HL-60 (cell line): ENCODE measurements at regions not wholly inside any gene's neighbourhood (a gene's known extent, or its start where the extent isn't known, plus 50 kb on each side); places are given as distances from the start of the nearest gene placed in this dataset.

ENCODE experiments used
- DNase-seq, 2 experiments: peaks; one replicate each; pipeline ENCODE4 v3.0.0-alpha.2; 2010 to 2020; ENCODE audit warnings: low read depth in 1 of 2, low spot score in 1 of 2
- H3K27ac ChIP-seq: fragments of 250-450 bp; sonication (Bioruptor Pico); replicated peaks from 2 replicates; pipeline ENCODE4 v1.5.1; 2020; ENCODE audit warnings: mild to moderate bottlenecking, moderate library complexity
- H3K27me3 ChIP-seq: fragments of 250-450 bp; sonication (Bioruptor Pico); 2 replicates; pipeline ENCODE4 v1.5.1; 2021; ENCODE audit warnings: mild to moderate bottlenecking, moderate library complexity; ENCODE audit not compliant: insufficient read depth, poor library complexity, severe bottlenecking
- H3K4me3 ChIP-seq: replicated peaks from 2 replicates; pipeline ENCODE4 v1.5.1; 2011; ENCODE audit warnings: mild to moderate bottlenecking, control low read depth, low read length; ENCODE audit not compliant: insufficient read depth
- GABPA ChIP-seq: IDR thresholded peaks from 2 replicates; pipeline ENCODE4 v1.6.1; 2012; ENCODE audit warnings: low read depth
- POLR2AphosphoS5 ChIP-seq: IDR thresholded peaks from 2 replicates; pipeline ENCODE4 v1.6.1; 2012; ENCODE audit warnings: low read depth
- SPI1 ChIP-seq: IDR thresholded peaks from 2 replicates; pipeline ENCODE4 v1.6.1; 2012; ENCODE audit warnings: low read depth, mild to moderate bottlenecking, borderline replicate concordance
- TF ChIP-seq, protein P1 (sequence below): IDR thresholded peaks from 2 replicates; pipeline ENCODE4 v1.6.1; 2012; ENCODE audit warnings: low read depth; ENCODE audit not compliant: insufficient replicate concordance
- TF ChIP-seq, protein P2 (sequence below): IDR thresholded peaks from one replicate; pipeline ENCODE4 v1.5.1; 2011; ENCODE audit warnings: low read length, control low read depth, inconsistent platforms; ENCODE audit not compliant: insufficient read depth

DNA sequence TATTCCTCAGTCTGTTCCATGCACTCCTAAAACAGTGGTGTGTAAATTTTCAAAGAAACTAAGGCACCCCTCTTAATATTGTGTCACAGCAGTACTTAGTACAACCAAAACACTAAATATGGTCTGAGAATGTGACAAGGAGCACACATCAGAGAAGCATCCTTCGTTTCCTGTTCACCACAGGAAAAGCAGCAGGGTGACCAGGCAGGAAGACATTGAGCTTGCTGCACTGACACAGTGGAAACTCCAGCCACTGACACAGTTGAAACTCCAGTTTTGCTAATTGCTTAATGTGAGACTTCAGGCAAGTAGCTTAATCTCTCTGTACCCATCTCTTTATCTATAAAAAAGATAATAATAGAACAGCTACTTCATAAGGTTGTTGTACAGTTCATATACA lies 353.0 kb upstream of the RORA start:
- DNase-seq: no peak
- TF ChIP-seq GABPA: no peak
- TF ChIP-seq, protein P1, sequence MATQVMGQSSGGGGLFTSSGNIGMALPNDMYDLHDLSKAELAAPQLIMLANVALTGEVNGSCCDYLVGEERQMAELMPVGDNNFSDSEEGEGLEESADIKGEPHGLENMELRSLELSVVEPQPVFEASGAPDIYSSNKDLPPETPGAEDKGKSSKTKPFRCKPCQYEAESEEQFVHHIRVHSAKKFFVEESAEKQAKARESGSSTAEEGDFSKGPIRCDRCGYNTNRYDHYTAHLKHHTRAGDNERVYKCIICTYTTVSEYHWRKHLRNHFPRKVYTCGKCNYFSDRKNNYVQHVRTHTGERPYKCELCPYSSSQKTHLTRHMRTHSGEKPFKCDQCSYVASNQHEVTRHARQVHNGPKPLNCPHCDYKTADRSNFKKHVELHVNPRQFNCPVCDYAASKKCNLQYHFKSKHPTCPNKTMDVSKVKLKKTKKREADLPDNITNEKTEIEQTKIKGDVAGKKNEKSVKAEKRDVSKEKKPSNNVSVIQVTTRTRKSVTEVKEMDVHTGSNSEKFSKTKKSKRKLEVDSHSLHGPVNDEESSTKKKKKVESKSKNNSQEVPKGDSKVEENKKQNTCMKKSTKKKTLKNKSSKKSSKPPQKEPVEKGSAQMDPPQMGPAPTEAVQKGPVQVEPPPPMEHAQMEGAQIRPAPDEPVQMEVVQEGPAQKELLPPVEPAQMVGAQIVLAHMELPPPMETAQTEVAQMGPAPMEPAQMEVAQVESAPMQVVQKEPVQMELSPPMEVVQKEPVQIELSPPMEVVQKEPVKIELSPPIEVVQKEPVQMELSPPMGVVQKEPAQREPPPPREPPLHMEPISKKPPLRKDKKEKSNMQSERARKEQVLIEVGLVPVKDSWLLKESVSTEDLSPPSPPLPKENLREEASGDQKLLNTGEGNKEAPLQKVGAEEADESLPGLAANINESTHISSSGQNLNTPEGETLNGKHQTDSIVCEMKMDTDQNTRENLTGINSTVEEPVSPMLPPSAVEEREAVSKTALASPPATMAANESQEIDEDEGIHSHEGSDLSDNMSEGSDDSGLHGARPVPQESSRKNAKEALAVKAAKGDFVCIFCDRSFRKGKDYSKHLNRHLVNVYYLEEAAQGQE: no peak
- no peak for TF ChIP-seq POLR2AphosphoS5
- TF ChIP-seq SPI1: no peak
- TF ChIP-seq, protein P2, sequence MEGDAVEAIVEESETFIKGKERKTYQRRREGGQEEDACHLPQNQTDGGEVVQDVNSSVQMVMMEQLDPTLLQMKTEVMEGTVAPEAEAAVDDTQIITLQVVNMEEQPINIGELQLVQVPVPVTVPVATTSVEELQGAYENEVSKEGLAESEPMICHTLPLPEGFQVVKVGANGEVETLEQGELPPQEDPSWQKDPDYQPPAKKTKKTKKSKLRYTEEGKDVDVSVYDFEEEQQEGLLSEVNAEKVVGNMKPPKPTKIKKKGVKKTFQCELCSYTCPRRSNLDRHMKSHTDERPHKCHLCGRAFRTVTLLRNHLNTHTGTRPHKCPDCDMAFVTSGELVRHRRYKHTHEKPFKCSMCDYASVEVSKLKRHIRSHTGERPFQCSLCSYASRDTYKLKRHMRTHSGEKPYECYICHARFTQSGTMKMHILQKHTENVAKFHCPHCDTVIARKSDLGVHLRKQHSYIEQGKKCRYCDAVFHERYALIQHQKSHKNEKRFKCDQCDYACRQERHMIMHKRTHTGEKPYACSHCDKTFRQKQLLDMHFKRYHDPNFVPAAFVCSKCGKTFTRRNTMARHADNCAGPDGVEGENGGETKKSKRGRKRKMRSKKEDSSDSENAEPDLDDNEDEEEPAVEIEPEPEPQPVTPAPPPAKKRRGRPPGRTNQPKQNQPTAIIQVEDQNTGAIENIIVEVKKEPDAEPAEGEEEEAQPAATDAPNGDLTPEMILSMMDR: no peak
- H3K27me3 ChIP-seq: no peaks in the 10 kb centered on the region
- no peak overlapping the region for H3K4me3 ChIP-seq
- H3K27ac ChIP-seq: no peak overlapping the region

DNA sequence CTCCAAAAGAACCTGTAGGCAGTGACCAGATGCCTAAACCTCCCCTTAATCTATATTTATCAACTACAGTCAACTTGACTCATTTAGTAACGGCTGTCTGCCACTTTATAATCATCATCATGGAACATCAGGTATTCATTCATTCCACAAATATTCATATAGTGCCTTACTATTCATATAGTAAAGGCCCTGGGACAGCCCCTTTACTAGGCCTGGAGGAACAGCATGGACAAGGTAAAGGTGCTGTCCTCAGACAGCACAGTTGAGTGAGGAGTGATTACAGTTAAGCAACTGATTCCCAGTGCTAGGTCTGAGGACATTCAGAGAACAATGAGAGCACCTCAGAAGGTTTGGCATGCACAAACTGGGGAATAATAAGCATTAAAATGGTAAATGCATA lies 346.5 kb upstream of the RORA start:
- no peak for DNase-seq
- TF ChIP-seq GABPA: no peak
- TF ChIP-seq, protein P1: no peak
- TF ChIP-seq, protein P2: no peak
- no peak for TF ChIP-seq POLR2AphosphoS5
- TF ChIP-seq SPI1: no peak
- Histone ChIP-seq H3K27me3 (no peaks in the 10 kb centered on the region), H3K27ac (no peak overlapping the region), H3K4me3 (no peak overlapping the region)

DNA sequence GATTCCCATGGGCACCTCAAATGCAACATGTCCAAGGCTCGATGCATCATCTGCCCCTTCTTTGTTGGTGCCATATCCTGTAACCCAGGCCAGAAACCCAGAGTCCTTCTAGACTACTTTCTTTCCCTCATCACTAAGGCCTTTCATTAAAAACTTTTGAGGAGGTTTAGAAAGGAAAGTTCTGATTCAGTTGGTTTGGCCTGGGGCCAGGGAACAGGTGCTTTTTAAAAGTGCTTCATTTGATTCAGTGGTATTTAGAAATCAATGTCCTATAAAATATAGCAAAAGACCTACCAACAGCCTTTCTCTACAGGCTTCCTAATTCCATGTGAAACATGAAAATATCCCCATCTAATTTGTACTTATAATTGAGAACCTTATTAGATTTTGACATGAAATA lies 341.9 kb upstream of the RORA start:
- no peaks in the 10 kb centered on the region for H3K27me3 ChIP-seq
- no peak for DNase-seq

More for the DNA sequence above, 341.9 kb upstream of the RORA start:
- no peak for TF ChIP-seq SPI1
- TF ChIP-seq, protein P1: no peak
- no peak for TF ChIP-seq POLR2AphosphoS5
- no peak for TF ChIP-seq GABPA
- TF ChIP-seq, protein P2: no peak
- Histone ChIP-seq H3K4me3 (no peak overlapping the region), H3K27ac (no peak overlapping the region)
